ENCODE measurements at regions not wholly inside any gene's neighbourhood (a gene's known extent, or its start where the extent isn't known, plus 50 kb on each side); places are given as distances from the start of the nearest gene placed in this dataset.
"Not testable (repeated sequence)": the region's sequence is repeated elsewhere in the genome, so short reads cannot be mapped to it uniquely, and the experiment has no call there.

GRCh38 chr21:18840239-18840638, 436.7 kb upstream of the TMPRSS15 start:
- Mint-ChIP-seq H3K4me3 (ENCODE audit: unreplicated experiment) (no peak overlapping the region), H3K27ac (ENCODE audit: unreplicated experiment) (no peak overlapping the region), H3K4me1 (ENCODE audit: low read depth, unreplicated experiment) (no peaks in the 10 kb centered on the region), H3K36me3 (ENCODE audit: low read depth, unreplicated experiment) (no peaks in the 10 kb centered on the region), H3K27me3 (ENCODE audit: low read depth, unreplicated experiment) (no peaks in the 10 kb centered on the region), H3K9me3 (ENCODE audit: unreplicated experiment) (peaks cover 9% of the 10 kb centered on the region)
- H3K4me2 ChIP-seq (ENCODE audit: low read length), result no peak overlapping the region
- DNase-seq (ENCODE audit: low read depth) (no peak), FAIRE-seq (no peak)
- no peaks in the 10 kb centered on the region for H4K20me1 ChIP-seq (ENCODE audit: insufficient read depth, low read length)
- H3K4me1 ChIP-seq (ENCODE audit: insufficient read depth, low read length), result no peaks in the 10 kb centered on the region
- no peak overlapping the region for H3K4me3 ChIP-seq (ENCODE audit: insufficient read depth, low read depth, low read length)
- no peak overlapping the region for H3K27ac ChIP-seq (ENCODE audit: low read depth, low read length)
- no peak overlapping the region for H3K9ac ChIP-seq (ENCODE audit: low read length)
- H3K9me3 ChIP-seq (ENCODE audit: insufficient read depth, low read depth, low read length), result peaks cover 3% of the 10 kb centered on the region
- H2AFZ ChIP-seq (ENCODE audit: low read depth, low read length), result no peak overlapping the region
- no peaks in the 10 kb centered on the region for H3K27me3 ChIP-seq (ENCODE audit: insufficient read depth, low read length)
- no peak for TF ChIP-seq EZH2 (IDR thresholded peaks at IDR 0.05; ENCODE audit: insufficient read depth, low read length)
- peak; percentile 21 for TF ChIP-seq CTCF (IDR thresholded peaks at IDR 0.05; ENCODE audit: insufficient read depth, low read depth, low read length)
- no peaks in the 10 kb centered on the region for H3K79me2 ChIP-seq (ENCODE audit: insufficient read depth, low read length)
- no peaks in the 10 kb centered on the region for H3K36me3 ChIP-seq (ENCODE audit: insufficient read depth, low read length)

- H3K9me3 ChIP-seq (ENCODE audit: insufficient read depth, low read depth, low read length); H3K4me3 Mint-ChIP-seq (ENCODE audit: unreplicated experiment); H2AFZ ChIP-seq (ENCODE audit: low read depth, low read length); H3K4me3 ChIP-seq (ENCODE audit: insufficient read depth, low read depth, low read length); H3K4me1 Mint-ChIP-seq (ENCODE audit: low read depth, unreplicated experiment); H3K9me3 Mint-ChIP-seq (ENCODE audit: unreplicated experiment); H3K4me2 ChIP-seq (ENCODE audit: low read length); H3K4me1 ChIP-seq (ENCODE audit: insufficient read depth, low read length); FAIRE-seq; H3K27ac Mint-ChIP-seq (ENCODE audit: unreplicated experiment); H3K27me3 ChIP-seq (ENCODE audit: insufficient read depth, low read length); H3K27me3 Mint-ChIP-seq (ENCODE audit: low read depth, unreplicated experiment); H3K9ac ChIP-seq (ENCODE audit: low read length); H4K20me1 ChIP-seq (ENCODE audit: insufficient read depth, low read length); H3K79me2 ChIP-seq (ENCODE audit: insufficient read depth, low read length); DNase-seq (ENCODE audit: low read depth); H3K27ac ChIP-seq (ENCODE audit: low read depth, low read length); H3K36me3 ChIP-seq (ENCODE audit: insufficient read depth, low read length); H3K36me3 Mint-ChIP-seq (ENCODE audit: low read depth, unreplicated experiment): not testable (repeated sequence)
Measured at GRCh38 chr21:18857606-18858005, 454.0 kb upstream of the TMPRSS15 start.

GRCh38 chr21:18869104-18869503, 465.5 kb upstream of the TMPRSS15 start:
- Histone ChIP-seq H3K27ac (ENCODE audit: low read depth, low read length) (no peak overlapping the region), H4K20me1 (ENCODE audit: insufficient read depth, low read length) (no peaks in the 10 kb centered on the region), H3K9me3 (ENCODE audit: insufficient read depth, low read depth, low read length) (peaks cover 3% of the 10 kb centered on the region), H2AFZ (ENCODE audit: low read depth, low read length) (no peak overlapping the region), H3K27me3 (ENCODE audit: insufficient read depth, low read length) (no peaks in the 10 kb centered on the region), H3K36me3 (ENCODE audit: insufficient read depth, low read length) (no peaks in the 10 kb centered on the region), H3K9ac (ENCODE audit: low read length) (no peak overlapping the region), H3K4me2 (ENCODE audit: low read length) (no peak overlapping the region), H3K79me2 (ENCODE audit: insufficient read depth, low read length) (no peaks in the 10 kb centered on the region), H3K4me1 (ENCODE audit: insufficient read depth, low read length) (no peaks in the 10 kb centered on the region), H3K4me3 (ENCODE audit: insufficient read depth, low read depth, low read length) (no peak overlapping the region)
- Mint-ChIP-seq H3K4me1 (ENCODE audit: low read depth, unreplicated experiment) (no peaks in the 10 kb centered on the region), H3K27ac (ENCODE audit: unreplicated experiment) (no peak overlapping the region), H3K27me3 (ENCODE audit: low read depth, unreplicated experiment) (no peaks in the 10 kb centered on the region), H3K36me3 (ENCODE audit: low read depth, unreplicated experiment) (no peaks in the 10 kb centered on the region), H3K9me3 (ENCODE audit: unreplicated experiment) (peaks cover 2% of the 10 kb centered on the region), H3K4me3 (ENCODE audit: unreplicated experiment) (no peak overlapping the region)
- FAIRE-seq, result no peak
- DNase-seq (ENCODE audit: low read depth), result no peak
- TF ChIP-seq EZH2 (IDR thresholded peaks at IDR 0.05; ENCODE audit: insufficient read depth, low read length), result no peak
- no peak for TF ChIP-seq CTCF (IDR thresholded peaks at IDR 0.05; ENCODE audit: insufficient read depth, low read depth, low read length)

All from astrocyte (in vitro differentiated cells and primary cell).